ENCODE measurements at regions not wholly inside any gene's neighbourhood (a gene's known extent, or its start where the extent isn't known, plus 50 kb on each side); places are given as distances from the start of the nearest gene placed in this dataset.
"Not testable (repeated sequence)": the region's sequence is repeated elsewhere in the genome, so short reads cannot be mapped to it uniquely, and the experiment has no call there.

GRCh38 chr20:19834783-19835182 is 76.7 kb downstream of the RIN2 start:
- DNase-seq = no peak

GRCh38 chr20:19835533-19836222 is 77.6 kb downstream of the RIN2 start:
- DNase-seq = no peak

- DNase-seq = no peak
Observed at GRCh38 chr20:19838468-19838867, 80.4 kb downstream of the RIN2 start.

- DNase-seq = no peak
Observed at GRCh38 chr20:19839053-19839452, 81.0 kb downstream of the RIN2 start.

GRCh38 chr20:19840111-19840710 is 82.2 kb downstream of the RIN2 start:
- DNase-seq = no peak

GRCh38 chr20:19841740-19842139 is 83.7 kb downstream of the RIN2 start:
- DNase-seq = no peak

- DNase-seq = not testable (repeated sequence)
Observed at GRCh38 chr20:19844850-19845249, 86.8 kb downstream of the RIN2 start.

GRCh38 chr20:19847383-19847782 is 89.3 kb downstream of the RIN2 start:
- DNase-seq = no peak

- DNase-seq = no peak
Observed at GRCh38 chr20:19849341-19850197, 91.5 kb downstream of the RIN2 start.

- no peak for DNase-seq
Observed at GRCh38 chr20:19850198-19850533, 92.1 kb downstream of the RIN2 start.

- DNase-seq = no peak
Observed at GRCh38 chr20:19851861-19852260, 93.8 kb downstream of the RIN2 start.

- DNase-seq = no peak
Observed at GRCh38 chr20:19855416-19855815, 97.4 kb downstream of the RIN2 start.

- DNase-seq = peak; percentile 58
Observed at GRCh38 chr20:19858466-19859371, 100.7 kb downstream of the RIN2 start.

GRCh38 chr20:19859444-19859843 is 101.4 kb downstream of the RIN2 start:
- DNase-seq = no peak

GRCh38 chr20:19860737-19861136 is 102.7 kb downstream of the RIN2 start:
- DNase-seq = no peak

GRCh38 chr20:19861147-19861759 is 103.2 kb downstream of the RIN2 start:
- no peak for DNase-seq

- no peak for DNase-seq
Observed at GRCh38 chr20:19864130-19864529, 106.1 kb downstream of the RIN2 start.

- DNase-seq = no peak
Observed at GRCh38 chr20:19866070-19866469, 108.0 kb downstream of the RIN2 start.

- peak; percentile 55 for DNase-seq
Observed at GRCh38 chr20:19867074-19867473, 109.0 kb downstream of the RIN2 start.

GRCh38 chr20:19867940-19868371 is 109.9 kb downstream of the RIN2 start:
- no peak for DNase-seq

- no peak for DNase-seq
Observed at GRCh38 chr20:19868441-19868840, 110.4 kb downstream of the RIN2 start.

GRCh38 chr20:19872001-19872400 is 113.9 kb downstream of the RIN2 start:
- DNase-seq = no peak
